ENCODE measurements at regions not wholly inside any gene's neighbourhood (a gene's known extent, or its start where the extent isn't known, plus 50 kb on each side); places are given as distances from the start of the nearest gene placed in this dataset.
"Not testable (repeated sequence)": the region's sequence is repeated elsewhere in the genome, so short reads cannot be mapped to it uniquely, and the experiment has no call there.

DNA sequence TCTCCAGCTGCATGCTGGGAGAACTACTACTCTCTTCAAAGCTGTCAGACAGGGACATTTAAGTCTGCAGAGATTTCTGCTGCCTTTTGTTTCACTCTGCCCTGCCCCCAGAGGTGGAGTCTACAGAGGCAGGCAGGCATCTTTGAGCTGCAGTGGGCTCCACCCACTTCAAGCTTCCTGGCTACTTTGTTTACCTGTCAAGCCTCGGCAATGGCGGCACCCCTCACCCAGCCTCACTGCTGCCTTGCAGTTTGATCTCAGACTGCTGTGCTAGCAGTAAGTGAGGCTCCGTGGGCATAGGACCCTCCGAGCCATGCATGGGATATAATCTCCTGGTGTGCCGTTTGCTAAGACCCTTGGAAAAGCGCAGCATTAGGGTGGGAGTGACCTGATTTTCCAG is 61.7 kb downstream of the DMRTA1 start:
- H3K4me1 ChIP-seq; intact Hi-C loops (cut with DNase I; ENCODE audit: low total_unique reads); H3K36me3 ChIP-seq; H3K27me3 ChIP-seq; H3K27ac ChIP-seq; H3K4me3 ChIP-seq; H3K9me3 ChIP-seq; DNase-seq: not testable (repeated sequence)

DNA sequence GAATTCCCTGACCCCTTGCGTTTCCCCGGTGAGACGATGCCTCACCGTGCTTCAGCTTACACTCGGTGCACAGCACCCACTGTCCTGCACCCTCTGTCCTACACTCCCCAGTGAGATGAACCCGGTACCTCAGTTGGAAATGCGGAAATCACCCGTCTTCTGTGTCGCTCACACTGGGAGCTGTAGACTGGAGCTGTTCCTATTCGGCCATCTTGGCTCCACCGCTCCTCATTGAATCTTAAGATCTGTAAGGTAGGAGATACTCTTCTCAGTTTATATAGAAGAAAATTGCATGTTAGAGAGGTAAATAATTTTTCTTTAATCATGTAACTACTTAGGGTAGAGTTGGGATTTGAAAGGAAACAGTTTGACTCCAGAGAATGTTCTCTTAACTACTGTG is 62.2 kb downstream of the DMRTA1 start:
- TF ChIP-seq, protein P1, sequence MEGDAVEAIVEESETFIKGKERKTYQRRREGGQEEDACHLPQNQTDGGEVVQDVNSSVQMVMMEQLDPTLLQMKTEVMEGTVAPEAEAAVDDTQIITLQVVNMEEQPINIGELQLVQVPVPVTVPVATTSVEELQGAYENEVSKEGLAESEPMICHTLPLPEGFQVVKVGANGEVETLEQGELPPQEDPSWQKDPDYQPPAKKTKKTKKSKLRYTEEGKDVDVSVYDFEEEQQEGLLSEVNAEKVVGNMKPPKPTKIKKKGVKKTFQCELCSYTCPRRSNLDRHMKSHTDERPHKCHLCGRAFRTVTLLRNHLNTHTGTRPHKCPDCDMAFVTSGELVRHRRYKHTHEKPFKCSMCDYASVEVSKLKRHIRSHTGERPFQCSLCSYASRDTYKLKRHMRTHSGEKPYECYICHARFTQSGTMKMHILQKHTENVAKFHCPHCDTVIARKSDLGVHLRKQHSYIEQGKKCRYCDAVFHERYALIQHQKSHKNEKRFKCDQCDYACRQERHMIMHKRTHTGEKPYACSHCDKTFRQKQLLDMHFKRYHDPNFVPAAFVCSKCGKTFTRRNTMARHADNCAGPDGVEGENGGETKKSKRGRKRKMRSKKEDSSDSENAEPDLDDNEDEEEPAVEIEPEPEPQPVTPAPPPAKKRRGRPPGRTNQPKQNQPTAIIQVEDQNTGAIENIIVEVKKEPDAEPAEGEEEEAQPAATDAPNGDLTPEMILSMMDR (IDR thresholded peaks at IDR 0.05) = no peak
- H3K27me3 ChIP-seq = no peaks in the 10 kb centered on the region
- no peaks in the 10 kb centered on the region for H3K36me3 ChIP-seq
- no peak overlapping the region for H3K27ac ChIP-seq
- H3K4me3 ChIP-seq = no peak overlapping the region
- no peaks in the 10 kb centered on the region for H3K4me1 ChIP-seq
- intact Hi-C loops (cut with DNase I; ENCODE audit: low total_unique reads) = no loop called here
- no peaks in the 10 kb centered on the region for H3K9me3 ChIP-seq
- DNase-seq = no peak

DNA sequence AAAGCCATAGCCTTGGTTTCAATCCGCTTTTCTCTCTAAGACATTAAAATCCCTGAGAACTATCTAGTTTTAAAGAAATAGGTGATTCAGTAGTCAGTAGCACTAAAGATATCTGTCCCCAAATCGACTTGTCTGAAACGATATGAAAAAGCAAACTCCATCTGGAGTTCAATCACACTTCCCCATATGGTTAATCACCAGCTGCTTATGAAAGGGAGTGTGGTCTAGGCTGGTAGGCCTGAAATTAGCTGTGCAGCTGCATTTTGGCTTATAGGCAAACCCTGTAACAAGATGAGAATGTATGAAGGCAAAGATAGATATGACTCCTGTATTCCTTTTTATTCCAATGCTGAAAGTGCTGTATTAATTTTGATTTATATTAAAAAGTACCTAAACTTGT is 65.9 kb downstream of the DMRTA1 start:
- TF ChIP-seq, protein P1 (IDR thresholded peaks at IDR 0.05) = no peak
- no peaks in the 10 kb centered on the region for H3K4me1 ChIP-seq
- H3K36me3 ChIP-seq = no peaks in the 10 kb centered on the region
- intact Hi-C loops (cut with DNase I; ENCODE audit: low total_unique reads) = no loop called here
- H3K27ac ChIP-seq = no peak overlapping the region
- no peak for DNase-seq
- no peak overlapping the region for H3K4me3 ChIP-seq
- no peaks in the 10 kb centered on the region for H3K27me3 ChIP-seq
- H3K9me3 ChIP-seq = no peaks in the 10 kb centered on the region

DNA sequence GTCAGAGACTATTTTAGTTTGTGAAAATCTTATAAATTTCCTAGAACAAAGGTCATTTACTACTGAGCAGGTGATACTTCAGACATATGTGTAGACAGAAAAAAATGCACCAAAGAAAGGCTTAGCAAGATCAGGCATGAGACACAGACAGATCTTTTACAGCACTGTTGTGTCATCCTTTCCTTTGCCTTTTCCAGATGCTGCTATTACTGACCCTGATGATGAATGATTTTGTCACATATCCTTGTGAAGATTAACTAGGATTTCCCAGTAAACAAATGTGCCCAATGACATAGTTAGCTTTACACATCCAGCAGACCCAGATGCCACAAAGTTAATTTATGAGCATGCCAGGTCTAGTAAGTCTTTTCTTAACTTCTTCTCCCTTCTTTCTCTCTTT is 68.2 kb downstream of the DMRTA1 start:
- H3K4me1 ChIP-seq = no peaks in the 10 kb centered on the region
- no peak overlapping the region for H3K27ac ChIP-seq
- no peaks in the 10 kb centered on the region for H3K27me3 ChIP-seq
- no peaks in the 10 kb centered on the region for H3K36me3 ChIP-seq
- intact Hi-C loops (cut with DNase I; ENCODE audit: low total_unique reads) = no loop called here
- H3K4me3 ChIP-seq = no peak overlapping the region
- DNase-seq = no peak
- TF ChIP-seq, protein P1 (IDR thresholded peaks at IDR 0.05) = no peak
- H3K9me3 ChIP-seq = no peaks in the 10 kb centered on the region

DNA sequence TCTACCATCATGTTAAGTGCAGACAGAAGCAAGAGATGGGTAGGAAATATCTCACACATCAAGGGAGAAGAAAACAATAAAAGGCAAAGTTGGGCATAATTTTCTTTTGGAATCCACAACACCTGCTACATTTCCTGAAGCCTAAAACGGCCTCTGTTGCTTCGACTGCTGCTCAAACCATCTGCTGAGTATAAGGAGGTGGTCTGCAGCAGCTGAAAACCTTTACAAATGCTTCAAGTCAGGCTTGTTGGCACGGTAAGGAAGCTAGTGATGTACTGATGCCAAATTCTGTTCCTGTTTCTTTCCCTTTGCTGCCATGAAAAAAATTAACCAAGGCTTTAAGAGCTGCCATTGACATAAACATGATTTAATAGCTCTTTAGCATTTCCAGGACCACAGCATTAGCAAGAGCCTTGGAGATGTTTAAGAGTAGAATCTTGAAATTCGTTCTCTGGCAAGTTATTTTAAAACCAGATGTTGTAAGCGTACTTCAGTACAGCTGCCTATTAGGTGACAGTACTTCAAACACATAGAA is 75.6 kb downstream of the DMRTA1 start:
- intact Hi-C loops (cut with DNase I; ENCODE audit: low total_unique reads) = no loop called here
- Histone ChIP-seq H3K4me1 (no peaks in the 10 kb centered on the region), H3K4me3 (no peak overlapping the region), H3K27me3 (no peaks in the 10 kb centered on the region), H3K27ac (no peak overlapping the region), H3K36me3 (no peaks in the 10 kb centered on the region), H3K9me3 (no peaks in the 10 kb centered on the region)
- TF ChIP-seq, protein P1 (IDR thresholded peaks at IDR 0.05) = no peak
- DNase-seq = no peak

DNA sequence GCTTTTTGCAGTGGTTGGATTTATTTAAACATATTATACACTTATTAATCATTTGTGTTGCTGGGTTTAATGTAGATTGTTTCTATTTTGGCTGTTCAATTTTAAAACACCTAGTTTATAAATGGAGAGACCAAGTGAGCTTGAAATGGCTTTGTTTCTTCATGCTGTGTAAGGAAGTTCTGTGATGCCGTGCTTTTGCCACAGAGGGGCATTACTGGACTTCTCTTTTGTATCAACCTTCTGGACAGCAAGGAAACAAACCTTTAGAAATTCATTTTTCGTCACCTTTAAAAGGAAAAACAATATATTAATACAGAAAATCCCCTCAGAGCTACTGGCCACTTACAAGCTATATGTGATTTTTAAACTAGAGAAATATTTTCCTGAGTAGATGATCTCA is 81.9 kb downstream of the DMRTA1 start:
- intact Hi-C loops (cut with DNase I; ENCODE audit: low total_unique reads) = no loop called here
- no peak for DNase-seq
- TF ChIP-seq, protein P1 (IDR thresholded peaks at IDR 0.05) = no peak

More for the DNA sequence above, 81.9 kb downstream of the DMRTA1 start:
- H3K9me3 ChIP-seq = no peaks in the 10 kb centered on the region
- no peaks in the 10 kb centered on the region for H3K36me3 ChIP-seq
- H3K27ac ChIP-seq = no peak overlapping the region
- H3K27me3 ChIP-seq = no peaks in the 10 kb centered on the region
- no peak overlapping the region for H3K4me3 ChIP-seq
- no peaks in the 10 kb centered on the region for H3K4me1 ChIP-seq
